Mesodermal cell (in vitro differentiated cells): ENCODE measurements at regions not wholly inside any gene's neighbourhood (a gene's known extent, or its start where the extent isn't known, plus 50 kb on each side); places are given as distances from the start of the nearest gene placed in this dataset.
"Not testable (repeated sequence)": the region's sequence is repeated elsewhere in the genome, so short reads cannot be mapped to it uniquely, and the experiment has no call there.

ENCODE experiments used
- H3K27ac ChIP-seq: 2 replicates; pipeline ENCODE4 v1.7.0; 2013; ENCODE audit warnings: mild to moderate bottlenecking, low read depth, low read length, moderate library complexity; ENCODE audit not compliant: severe bottlenecking
- H3K36me3 ChIP-seq: 2 replicates; pipeline ENCODE4 v1.7.1; 2013; ENCODE audit warnings: mild to moderate bottlenecking, low read length, moderate library complexity; ENCODE audit not compliant: control insufficient read depth, insufficient read depth
- H3K4me1 ChIP-seq: one replicate; pipeline ENCODE4 v1.7.1; 2013; ENCODE audit warnings: mild to moderate bottlenecking, low read length; ENCODE audit not compliant: insufficient read depth, control insufficient read depth, poor library complexity, severe bottlenecking
- H3K4me3 ChIP-seq: 2 replicates; pipeline ENCODE4 v1.7.0; 2013; ENCODE audit warnings: low read length, control low read depth, mild to moderate bottlenecking; ENCODE audit not compliant: insufficient read depth, poor library complexity, severe bottlenecking; ENCODE audit errors: extremely low read depth
- H3K9me3 ChIP-seq: 2 replicates; pipeline ENCODE4 v1.7.1; 2013; ENCODE audit warnings: mild to moderate bottlenecking, low read length, moderate library complexity; ENCODE audit not compliant: control insufficient read depth
- WGBS, 2 experiments: methylation state at CpG; one replicate each; pipeline ENCODE4 v1.1.5; 2013; ENCODE audit warnings: missing lambda C conversion rate in 2 of 2; ENCODE audit not compliant: insufficient coverage in 2 of 2; 5-methylcytosine and 5-hydroxymethylcytosine counted together

- WGBS, 2 experiments: 78 to 80% methylated on average over 1 of the region's 4 CpGs
- H3K27ac ChIP-seq: peak overlapping the region; percentile 100
Measured at GRCh38 chr5:30505014-30505886, 688.2 kb upstream of the CDH6 start.

DNA sequence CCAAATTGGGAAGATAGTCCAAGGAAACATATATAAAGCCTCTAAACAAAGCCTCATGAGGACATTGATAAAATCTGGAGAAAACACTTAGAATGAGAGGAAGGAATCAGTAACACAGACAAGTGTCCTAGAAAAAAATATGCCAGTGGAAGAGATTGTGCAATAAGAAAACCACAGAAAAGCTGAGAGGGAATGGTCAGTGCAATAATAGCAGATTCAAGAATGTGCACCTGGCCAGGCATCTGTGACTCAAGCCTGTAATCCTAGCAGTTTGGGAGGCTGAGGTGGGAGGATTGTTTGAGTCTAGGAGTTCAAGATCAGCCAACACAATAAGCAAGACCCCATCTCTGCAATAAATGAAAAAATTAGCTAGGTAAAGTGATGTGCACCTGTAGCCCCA is 691.2 kb upstream of the CDH6 start:
- Histone ChIP-seq H3K4me1 (peaks cover 22% of the 10 kb centered on the region), H3K36me3 (no peaks in the 10 kb centered on the region), H3K9me3 (no peaks in the 10 kb centered on the region), H3K4me3 (no peak overlapping the region), H3K27ac (no peak overlapping the region)

More at GRCh38 chr5:30505014-30505886, 688.2 kb upstream of the CDH6 start:
- H3K4me1 ChIP-seq: peaks cover 22% of the 10 kb centered on the region
- no peak overlapping the region for H3K4me3 ChIP-seq
- no peaks in the 10 kb centered on the region for H3K9me3 ChIP-seq
- H3K36me3 ChIP-seq: no peaks in the 10 kb centered on the region

DNA sequence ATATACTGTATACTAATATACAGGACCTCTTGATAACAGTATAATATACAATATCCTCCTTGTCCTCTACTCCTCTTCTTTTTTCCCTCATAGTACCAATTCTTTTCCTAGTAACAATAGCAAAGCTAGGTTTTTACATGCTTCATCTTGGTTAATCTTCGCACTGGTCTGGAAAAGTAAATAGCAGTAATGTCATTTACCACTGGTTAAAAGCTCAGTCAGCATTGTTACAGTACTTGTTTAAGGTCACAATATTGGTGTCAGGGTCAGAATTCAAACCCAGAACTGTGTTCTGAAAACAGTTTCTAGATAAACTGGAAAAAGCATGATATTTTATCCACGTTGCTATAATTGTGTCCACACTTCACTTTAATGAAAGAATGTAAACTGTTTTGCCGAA is 692.4 kb upstream of the CDH6 start:
- Histone ChIP-seq H3K4me3 (no peak overlapping the region), H3K9me3 (no peaks in the 10 kb centered on the region), H3K27ac (no peak overlapping the region), H3K4me1 (peaks cover 22% of the 10 kb centered on the region), H3K36me3 (no peaks in the 10 kb centered on the region)
- WGBS, 2 experiments: 100% methylated on average over 1 of the region's 3 CpGs; no CpG with 5 or more reads in 1 of the 2 experiments

DNA sequence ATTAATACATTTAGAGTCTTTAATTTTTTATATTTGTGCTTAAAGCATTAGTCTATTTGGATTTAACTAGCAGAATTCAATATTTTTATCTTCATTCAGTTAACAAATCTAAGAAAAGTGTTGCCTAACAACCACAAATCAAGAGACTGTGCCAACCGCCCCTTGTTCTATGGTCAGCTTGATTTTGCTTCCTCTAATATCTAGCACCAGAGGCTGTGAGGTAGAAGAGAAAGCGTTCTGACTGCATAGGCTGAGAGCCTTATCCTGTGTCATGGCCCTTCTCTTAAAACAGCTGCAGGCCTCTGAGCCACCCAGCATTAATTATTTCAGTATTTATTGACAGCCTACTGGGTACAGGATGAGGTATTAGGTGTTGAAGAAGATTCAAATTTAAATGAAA is 693.0 kb upstream of the CDH6 start:
- WGBS, 2 experiments: 100% methylated on average over 1 of the region's 2 CpGs; no CpG with 5 or more reads in 1 of the 2 experiments
- Histone ChIP-seq H3K4me1 (peaks cover 22% of the 10 kb centered on the region), H3K27ac (no peak overlapping the region), H3K4me3 (no peak overlapping the region), H3K9me3 (no peaks in the 10 kb centered on the region), H3K36me3 (no peaks in the 10 kb centered on the region)

- H3K9me3 ChIP-seq: no peaks in the 10 kb centered on the region
- no peak overlapping the region for H3K27ac ChIP-seq
- H3K4me3 ChIP-seq: no peak overlapping the region
- no peaks in the 10 kb centered on the region for H3K36me3 ChIP-seq
- 95 to 100% methylated on average over 3 of the region's 4 CpGs for WGBS, 2 experiments
- H3K4me1 ChIP-seq: peaks cover 12% of the 10 kb centered on the region
Measured at GRCh38 chr5:30499402-30499801, 694.1 kb upstream of the CDH6 start.

GRCh38 chr5:30498972-30499371 is 694.5 kb upstream of the CDH6 start:
- H3K4me1 ChIP-seq: peaks cover 8% of the 10 kb centered on the region
- H3K27ac ChIP-seq: no peak overlapping the region
- no peaks in the 10 kb centered on the region for H3K36me3 ChIP-seq
- H3K4me3 ChIP-seq: no peak overlapping the region
- 0% methylated on average over 1 of the region's 1 CpG for WGBS, 2 experiments
- no peaks in the 10 kb centered on the region for H3K9me3 ChIP-seq

DNA sequence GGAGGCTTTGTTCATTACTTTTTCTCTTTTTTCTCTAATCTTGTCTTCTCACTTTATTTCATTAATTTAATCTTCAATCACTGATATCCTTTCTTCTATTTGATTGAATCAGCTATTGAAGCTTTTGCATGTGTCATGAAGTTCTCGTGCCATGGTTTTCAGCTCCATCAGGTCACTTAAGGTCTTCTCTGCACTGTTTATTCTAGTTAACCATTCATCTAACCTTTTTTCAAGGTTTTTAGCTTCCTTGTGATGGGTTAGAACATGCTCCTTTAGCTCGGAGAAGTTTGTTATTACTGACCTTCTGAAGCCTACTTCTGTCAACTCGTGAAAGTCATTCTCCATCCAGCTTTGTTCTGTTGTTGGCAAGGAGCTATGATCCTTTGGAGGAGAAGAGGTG is 695.0 kb upstream of the CDH6 start:
- no CpG with 5 or more reads among the region's 3 CpGs for WGBS, 2 experiments
- H3K27ac ChIP-seq, H3K36me3 ChIP-seq, H3K4me1 ChIP-seq, H3K4me3 ChIP-seq, H3K9me3 ChIP-seq: not testable (repeated sequence)

GRCh38 chr5:30494113-30494512 is 699.4 kb upstream of the CDH6 start:
- H3K4me1 ChIP-seq, H3K27ac ChIP-seq, H3K4me3 ChIP-seq, H3K9me3 ChIP-seq, H3K36me3 ChIP-seq: not testable (repeated sequence)
- 100% methylated on average over 1 of the region's 7 CpGs; no CpG with 5 or more reads in 1 of the 2 experiments for WGBS, 2 experiments

DNA sequence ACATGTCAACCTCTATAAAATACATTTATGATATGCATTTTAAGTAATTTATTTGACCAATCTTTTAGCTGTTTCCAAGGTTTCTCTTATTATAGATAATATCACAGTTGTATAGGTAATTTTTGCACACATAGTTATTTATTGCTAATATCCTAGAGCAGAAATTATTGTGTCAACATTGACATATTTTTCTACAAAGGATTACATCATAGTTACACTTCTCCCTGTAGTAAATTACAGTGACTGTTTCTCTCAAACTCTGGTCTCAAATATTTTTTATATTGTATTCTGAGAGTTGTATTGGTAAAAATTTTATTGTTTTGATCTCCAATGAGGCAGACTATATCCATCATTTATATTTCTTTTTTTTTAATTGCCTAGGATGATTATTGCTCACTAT is 714.4 kb upstream of the CDH6 start:
- Histone ChIP-seq H3K27ac (no peak overlapping the region), H3K36me3 (no peaks in the 10 kb centered on the region), H3K9me3 (peaks cover 10% of the 10 kb centered on the region), H3K4me3 (no peak overlapping the region), H3K4me1 (no peaks in the 10 kb centered on the region)

GRCh38 chr5:30475429-30475828 is 718.1 kb upstream of the CDH6 start:
- Histone ChIP-seq H3K4me3 (no peak overlapping the region), H3K9me3 (peaks cover 10% of the 10 kb centered on the region), H3K4me1 (no peaks in the 10 kb centered on the region), H3K27ac (no peak overlapping the region), H3K36me3 (no peaks in the 10 kb centered on the region)
- WGBS, 2 experiments: 70 to 100% methylated on average over 2 to 3 of the region's 4 CpGs

- Histone ChIP-seq H3K9me3 (no peaks in the 10 kb centered on the region), H3K4me3 (no peak overlapping the region), H3K36me3 (no peaks in the 10 kb centered on the region), H3K4me1 (no peaks in the 10 kb centered on the region), H3K27ac (no peak overlapping the region)
- WGBS, 2 experiments: 94 to 100% methylated on average over 5 of the region's 7 CpGs
Measured at GRCh38 chr5:30469691-30470090, 723.8 kb upstream of the CDH6 start.
